Gastroesophageal sphincter (tissue), 4 donors: ENCODE measurements at regions not wholly inside any gene's neighbourhood (a gene's known extent, or its start where the extent isn't known, plus 50 kb on each side); places are given as distances from the start of the nearest gene placed in this dataset.

Experiments used
- ATAC-seq: fragments of 150-250 bp; one replicate; pipeline ENCODE4 v1.9.1; 2016; ENCODE audit warnings: mild to moderate bottlenecking, moderate library complexity
- H3K27ac ChIP-seq, 4 donors: fragments of 200-600 bp; sonication (generic) in 3 of 4; 1 replicate in 3 of 4; 2 replicates in 1 of 4; pipeline ENCODE4 v1.5.1; 2016 to 2019
- H3K27me3 ChIP-seq: fragments of 200-600 bp; sonication (generic); one replicate; pipeline ENCODE4 v1.5.1; 2019
- H3K36me3 ChIP-seq, 2 donors: fragments of 200-600 bp; sonication (generic); one replicate each; pipeline ENCODE4 v1.5.1; 2019; ENCODE audit warnings: control low read depth in 1 of 2
- H3K4me1 ChIP-seq, 3 donors: fragments of 200-600 bp; sonication (generic); 1 replicate in 2 of 3; 2 replicates in 1 of 3; pipeline ENCODE4 v1.5.1; 2016 to 2019; ENCODE audit warnings: control low read depth in 2 of 3
- H3K4me3 ChIP-seq, 2 donors: fragments of 200-600 bp; sonication (generic); one replicate each; pipeline ENCODE4 v1.5.1; 2019; ENCODE audit warnings: mild to moderate bottlenecking in 1 of 2, moderate library complexity in 1 of 2
- H3K9me3 ChIP-seq, 3 donors: fragments of 200-600 bp; sonication (generic); one replicate each; pipeline ENCODE4 v1.5.1; 2017 to 2019; ENCODE audit warnings: control low read depth in 2 of 3
- EP300 ChIP-seq: sonication (generic); formaldehyde crosslinking; IDR thresholded peaks from one replicate; pipeline ENCODE4 v1.6.1; 2017; ENCODE audit warnings: antibody characterized with exemption, mild to moderate bottlenecking
- POLR2A ChIP-seq, 2 donors: fragments of 450-650 bp; IDR thresholded peaks; one replicate each; pipeline ENCODE4 v1.6.1; 2017; ENCODE audit warnings: antibody characterized with exemption in 2 of 2, mild to moderate bottlenecking in 2 of 2, moderate library complexity in 1 of 2
- POLR2AphosphoS5 ChIP-seq: sonication (generic); formaldehyde crosslinking; IDR thresholded peaks from one replicate; pipeline ENCODE4 v1.6.1; 2017; ENCODE audit warnings: antibody characterized with exemption
- WGBS, 2 donors: methylation state at CpG; one replicate each; pipeline ENCODE4 v1.1.5; 2018; ENCODE audit warnings: low coverage in 1 of 2; 5-methylcytosine and 5-hydroxymethylcytosine counted together
- TF ChIP-seq, protein P1 (sequence below), 4 experiments: fragments of 200-600 bp in 2 of 4; fragments of 450-650 bp in 2 of 4; sonication (generic) in 1 of 4; IDR thresholded peaks; one replicate each; pipeline ENCODE4 v1.5.1; 2017 to 2019; ENCODE audit warnings: antibody characterized with exemption in 4 of 4, mild to moderate bottlenecking in 2 of 4, moderate library complexity in 2 of 4

DNA sequence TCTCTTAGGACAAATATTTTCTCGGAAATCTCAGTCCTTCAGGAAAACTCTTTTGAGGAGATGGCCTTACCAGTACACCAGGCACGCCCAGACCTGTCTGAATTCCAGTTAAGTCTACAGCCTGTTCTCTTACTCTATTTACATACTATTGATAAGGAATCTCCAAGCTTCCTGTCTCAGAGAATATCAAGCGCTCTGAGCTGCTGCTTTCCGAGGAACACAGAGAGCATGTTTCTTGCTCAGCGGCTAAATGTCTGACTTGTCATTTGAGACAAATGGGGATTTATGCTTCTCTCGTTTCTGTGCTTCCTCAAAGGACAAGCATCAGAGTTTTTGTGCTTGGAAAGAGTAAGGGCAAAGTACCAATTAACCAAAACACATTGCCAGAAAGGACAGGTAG, 112.4 kb upstream of the CCDC54 start:
- Histone ChIP-seq H3K36me3 (no peaks in the 10 kb centered on the region), H3K4me3 (no peak overlapping the region), H3K9me3 (no peaks in the 10 kb centered on the region), H3K27me3 (no peaks in the 10 kb centered on the region), H3K4me1 (no peaks in the 10 kb centered on the region), H3K27ac (no peak overlapping the region)
- TF ChIP-seq POLR2A (IDR thresholded peaks at IDR 0.05) = no peak
- TF ChIP-seq POLR2AphosphoS5 = no peak
- 56 to 80% methylated on average over 4 to 6 of the region's 6 CpGs for WGBS, 2 donors
- no peak for ATAC-seq

DNA sequence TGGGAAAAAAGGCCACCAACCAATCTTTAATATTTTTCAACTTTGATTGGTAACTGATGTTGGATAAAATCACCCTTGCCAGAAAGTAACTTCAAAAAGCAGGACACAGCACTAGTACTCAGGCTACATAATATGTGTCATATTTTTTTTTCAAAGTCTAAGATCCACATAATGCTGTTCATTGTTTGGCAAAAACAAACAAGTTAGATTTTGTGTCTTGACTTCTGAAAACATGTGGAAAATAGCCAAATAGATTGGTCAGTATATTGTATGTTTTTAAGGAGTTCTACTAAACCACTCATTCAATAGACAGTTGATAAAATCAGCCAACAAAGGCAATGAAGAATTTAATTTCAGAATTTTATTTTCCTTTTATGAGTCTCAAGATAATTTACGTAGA, 111.7 kb upstream of the CCDC54 start:
- Histone ChIP-seq H3K27me3 (no peaks in the 10 kb centered on the region), H3K27ac (no peak overlapping the region), H3K4me3 (no peak overlapping the region), H3K36me3 (no peaks in the 10 kb centered on the region), H3K9me3 (no peaks in the 10 kb centered on the region), H3K4me1 (no peaks in the 10 kb centered on the region)
- no peak for ATAC-seq
- 92 to 100% methylated on average over 1 of the region's 1 CpG for WGBS, 2 donors
- TF ChIP-seq POLR2AphosphoS5 (no peak), EP300 (no peak), POLR2A (IDR thresholded peaks at IDR 0.05) (no peak)
- TF ChIP-seq, protein P1, sequence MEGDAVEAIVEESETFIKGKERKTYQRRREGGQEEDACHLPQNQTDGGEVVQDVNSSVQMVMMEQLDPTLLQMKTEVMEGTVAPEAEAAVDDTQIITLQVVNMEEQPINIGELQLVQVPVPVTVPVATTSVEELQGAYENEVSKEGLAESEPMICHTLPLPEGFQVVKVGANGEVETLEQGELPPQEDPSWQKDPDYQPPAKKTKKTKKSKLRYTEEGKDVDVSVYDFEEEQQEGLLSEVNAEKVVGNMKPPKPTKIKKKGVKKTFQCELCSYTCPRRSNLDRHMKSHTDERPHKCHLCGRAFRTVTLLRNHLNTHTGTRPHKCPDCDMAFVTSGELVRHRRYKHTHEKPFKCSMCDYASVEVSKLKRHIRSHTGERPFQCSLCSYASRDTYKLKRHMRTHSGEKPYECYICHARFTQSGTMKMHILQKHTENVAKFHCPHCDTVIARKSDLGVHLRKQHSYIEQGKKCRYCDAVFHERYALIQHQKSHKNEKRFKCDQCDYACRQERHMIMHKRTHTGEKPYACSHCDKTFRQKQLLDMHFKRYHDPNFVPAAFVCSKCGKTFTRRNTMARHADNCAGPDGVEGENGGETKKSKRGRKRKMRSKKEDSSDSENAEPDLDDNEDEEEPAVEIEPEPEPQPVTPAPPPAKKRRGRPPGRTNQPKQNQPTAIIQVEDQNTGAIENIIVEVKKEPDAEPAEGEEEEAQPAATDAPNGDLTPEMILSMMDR (IDR thresholded peaks at IDR 0.05) = no peak

DNA sequence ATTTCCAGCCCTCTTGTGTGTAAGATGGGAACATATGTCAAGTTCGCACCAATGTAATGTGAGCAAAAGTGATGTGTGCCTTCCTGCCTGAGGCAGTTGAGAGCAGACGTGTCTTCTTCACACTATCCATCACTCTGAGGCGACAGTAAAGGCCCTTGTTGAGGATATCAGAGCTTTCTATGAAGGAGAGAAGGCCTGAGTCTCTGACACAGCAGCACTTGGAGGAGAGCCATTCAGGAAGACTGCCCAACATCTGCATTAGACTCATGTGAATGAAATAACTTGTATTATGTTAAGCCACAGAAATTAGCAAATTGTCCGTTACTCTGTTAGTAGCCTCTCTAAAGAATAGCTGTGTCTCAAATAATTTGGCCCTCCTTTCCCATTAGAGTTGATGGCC, 108.8 kb upstream of the CCDC54 start:
- no peak overlapping the region for H3K27ac ChIP-seq
- no peaks in the 10 kb centered on the region for H3K36me3 ChIP-seq
- H3K4me3 ChIP-seq = no peak overlapping the region
- 88 to 95% methylated on average over 3 to 4 of the region's 4 CpGs for WGBS, 2 donors
- ATAC-seq = no peak
- no peaks in the 10 kb centered on the region for H3K27me3 ChIP-seq
- H3K9me3 ChIP-seq = no peaks in the 10 kb centered on the region
- no peak for TF ChIP-seq POLR2AphosphoS5
- TF ChIP-seq POLR2A (IDR thresholded peaks at IDR 0.05) = no peak
- TF ChIP-seq EP300 = no peak
- TF ChIP-seq, protein P1 (IDR thresholded peaks at IDR 0.05) = no peak
- H3K4me1 ChIP-seq = no peaks in the 10 kb centered on the region

DNA sequence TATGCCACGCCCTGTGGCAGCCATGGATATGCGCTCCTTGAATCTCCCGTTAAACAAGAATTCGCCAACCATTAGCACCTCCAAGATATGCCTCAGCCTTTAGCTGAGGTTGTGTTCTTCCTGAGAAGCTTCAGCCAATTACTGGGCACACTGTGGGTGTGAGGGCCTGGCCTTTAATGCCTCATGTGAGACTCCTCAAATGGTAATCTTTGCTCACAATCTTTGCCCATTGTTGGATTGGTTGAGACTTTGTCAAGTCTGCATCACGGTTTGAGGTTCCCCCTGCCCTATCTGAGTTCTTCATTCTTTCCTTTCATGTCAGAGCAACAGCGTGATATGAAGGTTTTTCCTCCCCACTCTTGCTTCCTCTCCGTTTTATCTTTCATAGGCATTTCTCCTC, 108.1 kb upstream of the CCDC54 start:
- no peaks in the 10 kb centered on the region for H3K9me3 ChIP-seq
- WGBS, 2 donors = 88 to 92% methylated on average over 3 to 7 of the region's 7 CpGs
- H3K27me3 ChIP-seq = no peaks in the 10 kb centered on the region
- no peaks in the 10 kb centered on the region for H3K4me1 ChIP-seq
- H3K27ac ChIP-seq = no peak overlapping the region
- H3K4me3 ChIP-seq = no peak overlapping the region
- TF ChIP-seq EP300 (no peak), POLR2AphosphoS5 (no peak), POLR2A (IDR thresholded peaks at IDR 0.05) (no peak)
- TF ChIP-seq, protein P1 (IDR thresholded peaks at IDR 0.05) = no peak
- no peaks in the 10 kb centered on the region for H3K36me3 ChIP-seq
- ATAC-seq = no peak

DNA sequence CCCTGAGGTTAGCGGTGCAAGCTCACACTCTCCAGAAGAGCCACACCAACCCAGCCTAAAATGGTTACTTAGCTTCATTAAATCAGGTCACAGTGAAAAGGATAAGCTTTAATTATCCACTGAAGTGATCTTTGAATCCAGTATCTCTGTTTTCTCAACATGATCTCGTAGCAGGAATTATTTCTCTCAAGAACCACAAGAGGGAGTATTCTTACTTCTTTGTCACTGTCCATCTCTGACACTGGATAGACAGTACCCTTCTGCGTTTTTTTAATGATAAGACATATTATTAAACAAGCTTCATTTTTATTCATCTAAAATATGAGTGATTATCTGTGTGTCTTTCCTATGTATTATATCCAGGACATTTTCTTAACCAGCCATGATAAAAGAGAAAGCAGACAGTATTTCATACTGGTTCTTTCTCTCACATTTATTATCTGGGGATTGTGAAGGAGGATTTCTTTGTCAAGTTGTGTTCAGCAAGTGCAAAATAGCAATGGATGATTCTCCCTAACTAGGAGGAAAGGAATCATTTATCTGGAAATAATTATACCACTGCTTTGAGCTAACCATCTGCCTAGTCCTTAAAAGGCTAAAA, 105.4 kb upstream of the CCDC54 start:
- no peak overlapping the region for H3K27ac ChIP-seq
- WGBS, 2 donors = 9 to 17% methylated on average over 3 of the region's 3 CpGs
- ATAC-seq = peak; percentile 36
- H3K36me3 ChIP-seq = no peaks in the 10 kb centered on the region
- no peak overlapping the region for H3K4me3 ChIP-seq
- TF ChIP-seq POLR2AphosphoS5 = no peak
- no peak for TF ChIP-seq POLR2A (IDR thresholded peaks at IDR 0.05)
- TF ChIP-seq, protein P1 (IDR thresholded peaks at IDR 0.05) = peak; percentile 53 to 67 (median 64)
- no peak for TF ChIP-seq EP300
- H3K4me1 ChIP-seq = no peaks in the 10 kb centered on the region
- H3K27me3 ChIP-seq = no peaks in the 10 kb centered on the region
- no peaks in the 10 kb centered on the region for H3K9me3 ChIP-seq
